Muscle layer of colon (tissue), 2 donors: ENCODE measurements at regions not wholly inside any gene's neighbourhood (a gene's known extent, or its start where the extent isn't known, plus 50 kb on each side); places are given as distances from the start of the nearest gene placed in this dataset.

Source experiments
- H3K27ac ChIP-seq: one replicate; pipeline ENCODE4 v1.7.0; 2013; ENCODE audit warnings: low read depth, mild to moderate bottlenecking, low read length, moderate library complexity
- H3K27me3 ChIP-seq, 2 donors: one replicate each; pipeline ENCODE4 v1.7.0; 2013; ENCODE audit warnings: low read length in 2 of 2, mild to moderate bottlenecking in 2 of 2; ENCODE audit not compliant: insufficient read depth in 2 of 2, control insufficient read depth in 1 of 2
- H3K36me3 ChIP-seq: one replicate; pipeline ENCODE4 v1.7.0; 2013; ENCODE audit warnings: mild to moderate bottlenecking, low read length; ENCODE audit not compliant: insufficient read depth
- H3K4me1 ChIP-seq: one replicate; pipeline ENCODE4 v1.7.0; 2013; ENCODE audit warnings: mild to moderate bottlenecking, low read length; ENCODE audit not compliant: insufficient read depth
- H3K4me3 ChIP-seq, 2 donors: one replicate each; pipeline ENCODE4 v1.7.0; 2013; ENCODE audit warnings: low read length in 2 of 2, low read depth in 1 of 2, mild to moderate bottlenecking in 1 of 2, moderate library complexity in 1 of 2
- H3K9ac ChIP-seq: one replicate; pipeline ENCODE4 v1.7.0; 2013; ENCODE audit warnings: low read length
- H3K9me3 ChIP-seq: one replicate; pipeline ENCODE4 v1.7.0; 2013; ENCODE audit warnings: mild to moderate bottlenecking, low read length
- donor health status: abdominal sarcoma.
- donor health status: Adenocarcinoma of cecum.

GRCh38 chr4:1472148-1472797, 66.0 kb upstream of the NKX1-1 start:
- H3K4me3 ChIP-seq: no peak overlapping the region
- no peaks in the 10 kb centered on the region for H3K36me3 ChIP-seq
- no peaks in the 10 kb centered on the region for H3K4me1 ChIP-seq
- no peaks in the 10 kb centered on the region for H3K9me3 ChIP-seq
- no peak overlapping the region for H3K9ac ChIP-seq
- no peak overlapping the region for H3K27ac ChIP-seq
- peaks cover 0 to 21% of the 10 kb centered on the region in 2 donors for H3K27me3 ChIP-seq

GRCh38 chr4:1471443-1472147, 65.4 kb upstream of the NKX1-1 start:
- Histone ChIP-seq H3K9me3 (no peaks in the 10 kb centered on the region), H3K4me1 (no peaks in the 10 kb centered on the region), H3K27ac (no peak overlapping the region), H3K27me3 (peaks cover 0 to 21% of the 10 kb centered on the region in 2 donors), H3K4me3 (no peak overlapping the region), H3K9ac (no peak overlapping the region), H3K36me3 (no peaks in the 10 kb centered on the region)

DNA sequence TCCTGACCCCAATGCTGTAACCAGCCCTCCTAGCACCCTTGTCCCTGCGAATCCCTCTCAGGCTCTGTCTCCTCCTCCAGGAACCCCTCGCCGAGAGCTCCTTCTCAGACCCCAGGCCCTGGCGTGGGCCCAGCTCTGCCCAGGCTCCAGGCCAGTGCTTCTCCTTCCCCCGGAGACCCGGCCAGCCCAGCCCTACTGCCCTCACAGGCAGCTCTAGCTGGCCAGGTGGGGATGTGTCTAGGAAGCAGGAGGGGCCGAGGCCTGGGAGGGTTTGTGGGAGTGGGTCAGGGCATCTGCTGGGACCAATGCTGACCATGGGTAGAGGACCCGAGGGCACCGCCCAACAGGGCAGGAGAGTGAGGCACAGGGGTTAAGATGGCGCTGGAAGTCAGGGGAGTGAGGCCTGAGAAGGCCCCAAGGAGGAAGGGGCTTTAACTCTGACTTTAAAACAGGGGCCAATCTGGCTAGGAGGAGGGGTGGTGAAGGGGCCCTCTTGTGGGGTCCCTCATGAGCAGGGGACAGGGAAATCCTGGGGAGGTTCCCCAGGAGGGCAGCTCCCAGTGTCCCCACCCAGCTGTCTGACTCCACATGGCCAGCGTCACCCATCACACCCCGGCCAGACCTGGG, 64.7 kb upstream of the NKX1-1 start:
- H3K36me3 ChIP-seq: no peaks in the 10 kb centered on the region
- H3K4me3 ChIP-seq: no peak overlapping the region
- no peaks in the 10 kb centered on the region for H3K4me1 ChIP-seq
- H3K9ac ChIP-seq: no peak overlapping the region
- H3K27ac ChIP-seq: no peak overlapping the region
- no peaks in the 10 kb centered on the region for H3K9me3 ChIP-seq
- peaks cover 0 to 21% of the 10 kb centered on the region in 2 donors for H3K27me3 ChIP-seq

DNA sequence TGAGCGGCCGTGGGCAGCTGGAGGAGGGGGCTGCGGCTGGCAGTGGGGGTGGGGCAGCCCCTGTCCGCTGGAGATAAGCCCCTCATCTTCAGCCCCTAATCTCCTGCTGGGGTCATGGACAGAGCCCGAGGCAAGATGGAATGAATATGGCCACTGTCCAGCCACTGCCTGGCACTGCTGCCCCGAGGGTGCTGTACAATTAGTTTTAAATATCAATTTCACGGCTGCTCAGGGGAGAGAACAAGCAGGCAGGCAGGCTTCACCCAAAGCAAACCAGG, 64.1 kb upstream of the NKX1-1 start:
- Histone ChIP-seq H3K4me3 (no peak overlapping the region), H3K9me3 (no peaks in the 10 kb centered on the region), H3K27me3 (peaks cover 0 to 21% of the 10 kb centered on the region in 2 donors), H3K4me1 (no peaks in the 10 kb centered on the region), H3K9ac (no peak overlapping the region), H3K36me3 (no peaks in the 10 kb centered on the region), H3K27ac (no peak overlapping the region)

GRCh38 chr4:1469607-1470392, 63.6 kb upstream of the NKX1-1 start:
- H3K9ac ChIP-seq: no peak overlapping the region
- peaks cover 0 to 21% of the 10 kb centered on the region in 2 donors for H3K27me3 ChIP-seq
- no peaks in the 10 kb centered on the region for H3K9me3 ChIP-seq
- H3K36me3 ChIP-seq: no peaks in the 10 kb centered on the region
- no peaks in the 10 kb centered on the region for H3K4me1 ChIP-seq
- H3K4me3 ChIP-seq: no peak overlapping the region
- no peak overlapping the region for H3K27ac ChIP-seq

- H3K36me3 ChIP-seq: no peaks in the 10 kb centered on the region
- no peaks in the 10 kb centered on the region for H3K4me1 ChIP-seq
- H3K27ac ChIP-seq: no peak overlapping the region
- H3K4me3 ChIP-seq: no peak overlapping the region
- peaks cover 0 to 25% of the 10 kb centered on the region in 2 donors for H3K27me3 ChIP-seq
- no peaks in the 10 kb centered on the region for H3K9me3 ChIP-seq
- H3K9ac ChIP-seq: no peak overlapping the region
These were observed 62.8 kb upstream of the NKX1-1 start for GRCh38 chr4:1469043-1469442.

DNA sequence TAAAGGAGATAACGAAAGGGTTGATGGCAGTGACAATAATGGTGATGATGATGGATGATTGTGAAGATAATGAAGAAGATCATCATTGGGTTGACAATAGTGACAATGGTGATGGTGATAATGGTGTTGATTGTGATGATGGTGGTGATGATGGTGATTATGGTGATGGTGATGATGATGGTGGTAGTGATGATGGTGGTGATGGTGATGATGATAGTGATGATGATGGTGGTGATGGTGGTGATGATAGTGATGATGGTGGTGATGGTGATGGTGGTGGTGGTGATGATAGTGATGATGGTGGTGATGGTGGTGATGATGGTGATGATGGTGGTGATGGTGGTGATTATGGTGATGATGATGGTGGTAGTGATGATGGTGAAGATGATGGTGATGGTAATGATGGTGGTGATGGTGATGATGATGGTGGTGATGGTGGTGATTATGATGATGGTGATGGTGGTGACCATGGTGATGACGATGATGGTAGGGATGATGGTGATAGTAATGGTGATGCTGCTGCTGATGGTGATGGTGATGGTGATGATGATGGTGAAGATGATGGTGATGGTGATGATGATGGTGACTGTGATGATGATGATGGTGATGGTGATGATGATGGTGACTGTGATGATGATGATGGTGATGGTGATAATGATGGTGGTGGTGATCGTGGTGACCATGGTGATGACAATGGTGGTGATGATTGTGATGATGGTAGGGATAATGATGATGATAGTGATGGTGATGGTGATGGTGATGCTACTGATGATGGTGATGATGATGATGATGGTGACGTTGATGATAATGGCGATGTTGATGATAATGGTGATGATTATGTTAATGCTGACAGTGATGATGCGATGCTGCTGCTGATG, 61.6 kb upstream of the NKX1-1 start:
- Histone ChIP-seq H3K4me3 (no peak overlapping the region), H3K27me3 (peaks cover 0 to 37% of the 10 kb centered on the region in 2 donors), H3K36me3 (no peaks in the 10 kb centered on the region), H3K4me1 (no peaks in the 10 kb centered on the region), H3K27ac (no peak overlapping the region), H3K9me3 (no peaks in the 10 kb centered on the region), H3K9ac (no peak overlapping the region)

DNA sequence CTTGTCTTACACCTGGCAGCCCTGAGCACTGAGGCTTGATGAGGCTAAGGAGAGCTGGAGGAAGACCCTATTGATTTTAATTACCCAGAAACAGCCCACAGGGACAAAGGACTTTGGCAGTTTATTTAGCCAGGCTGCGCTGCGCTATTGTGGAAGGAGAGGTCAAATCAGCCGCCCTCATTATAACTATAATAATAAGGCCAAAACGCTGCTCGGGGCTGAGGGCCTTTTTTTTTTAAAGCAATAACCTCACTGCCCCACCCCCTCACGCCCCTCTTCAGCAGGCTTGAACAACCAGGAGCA, 60.6 kb upstream of the NKX1-1 start:
- Histone ChIP-seq H3K4me1 (no peaks in the 10 kb centered on the region), H3K4me3 (no peak overlapping the region), H3K36me3 (no peaks in the 10 kb centered on the region), H3K9me3 (no peaks in the 10 kb centered on the region), H3K9ac (no peak overlapping the region), H3K27me3 (peaks cover 0 to 38% of the 10 kb centered on the region in 2 donors), H3K27ac (no peak overlapping the region)

DNA sequence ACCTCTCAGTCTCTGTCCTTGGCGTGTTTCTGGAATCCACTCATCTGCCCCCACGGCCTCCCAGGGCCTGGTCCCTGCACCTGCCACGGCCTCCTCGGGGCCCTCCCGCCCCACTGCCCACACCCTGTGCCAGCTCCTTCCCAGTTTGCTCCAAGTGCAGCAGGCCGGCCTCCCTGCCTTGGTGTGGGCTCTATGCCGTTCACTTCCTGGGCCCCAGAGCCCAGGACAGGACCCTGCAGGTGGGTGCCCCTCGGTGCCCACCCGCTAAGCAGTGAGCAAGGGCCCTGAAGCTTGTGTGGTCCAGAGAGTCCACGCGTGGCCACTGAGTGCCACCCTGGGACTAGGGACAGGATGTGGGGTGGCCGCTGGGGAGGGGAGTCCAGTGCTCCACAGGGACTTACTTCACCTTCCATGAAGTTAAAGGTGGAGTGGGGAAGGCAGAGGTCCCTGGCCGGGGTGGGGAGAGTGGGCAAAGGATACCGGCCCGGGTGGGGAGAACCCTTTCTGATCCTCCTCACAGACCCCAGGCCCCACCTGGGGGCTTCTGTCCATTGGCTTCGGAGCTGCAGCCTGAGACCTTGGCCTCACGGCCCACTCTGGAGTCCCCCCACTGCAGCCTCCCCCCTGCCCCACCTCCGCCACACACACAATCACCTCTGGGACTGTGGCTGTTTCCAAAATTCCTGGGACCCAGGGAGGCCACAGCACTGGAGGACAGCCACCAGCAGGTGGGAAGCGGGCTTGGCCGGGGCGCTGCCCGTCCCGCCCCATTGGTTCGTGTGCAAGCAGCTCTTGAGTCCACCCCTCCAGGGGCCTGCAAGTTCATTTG, 60.0 kb upstream of the NKX1-1 start:
- H3K4me1 ChIP-seq: no peaks in the 10 kb centered on the region
- peaks cover 0 to 32% of the 10 kb centered on the region in 2 donors for H3K27me3 ChIP-seq

DNA sequence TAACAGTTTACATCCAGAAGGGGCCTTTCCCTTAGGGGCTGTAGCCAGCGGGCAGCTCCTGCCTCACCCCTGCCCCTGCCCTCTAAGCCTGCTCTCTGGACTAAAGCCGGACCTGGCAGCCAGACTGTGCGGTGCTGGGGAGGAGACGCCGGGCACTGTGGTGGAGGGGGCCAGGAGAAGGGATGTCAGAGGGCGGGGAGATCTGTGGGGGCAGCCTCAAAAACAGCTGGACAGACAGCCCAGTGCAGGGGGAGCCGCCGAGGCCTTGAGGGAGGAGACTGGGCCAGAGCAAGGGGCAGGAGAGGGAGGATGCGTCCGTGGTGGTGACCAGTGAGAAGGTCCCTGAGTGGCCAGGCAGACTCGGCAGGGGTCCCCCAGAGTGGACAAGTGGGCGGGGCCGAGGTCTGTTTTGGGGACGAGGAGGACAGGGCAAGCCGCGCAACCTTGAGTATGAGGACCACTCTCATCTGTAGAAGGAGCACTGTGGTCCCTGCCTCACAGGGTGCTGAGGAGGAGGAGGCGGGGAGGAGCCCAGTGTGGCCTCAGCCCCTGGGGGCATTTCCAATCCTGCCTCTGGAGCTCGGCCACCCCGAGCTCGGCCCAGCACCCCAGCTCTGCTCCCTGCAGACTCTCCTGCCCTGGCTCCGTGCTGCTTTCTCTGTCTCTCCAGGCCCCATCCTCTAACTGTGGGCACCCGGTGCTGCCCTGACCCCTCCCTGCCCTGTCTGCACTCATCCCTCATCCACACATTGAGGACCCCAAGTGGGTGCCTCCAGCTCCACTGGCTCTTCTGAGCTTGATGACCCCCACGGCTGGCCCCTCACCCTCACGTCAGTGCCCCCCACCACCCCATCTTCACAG, 59.2 kb upstream of the NKX1-1 start:
- Histone ChIP-seq H3K4me3 (no peak overlapping the region), H3K9ac (no peak overlapping the region), H3K27me3 (peaks cover 0 to 25% of the 10 kb centered on the region in 2 donors), H3K9me3 (no peaks in the 10 kb centered on the region), H3K27ac (no peak overlapping the region), H3K36me3 (no peaks in the 10 kb centered on the region), H3K4me1 (no peaks in the 10 kb centered on the region)

More for the DNA sequence above, 60.0 kb upstream of the NKX1-1 start:
- no peak overlapping the region for H3K27ac ChIP-seq
- no peak overlapping the region for H3K9ac ChIP-seq
- no peak overlapping the region for H3K4me3 ChIP-seq
- no peaks in the 10 kb centered on the region for H3K9me3 ChIP-seq
- no peaks in the 10 kb centered on the region for H3K36me3 ChIP-seq
